ENCODE measurements at regions not wholly inside any gene's neighbourhood (a gene's known extent, or its start where the extent isn't known, plus 50 kb on each side); places are given as distances from the start of the nearest gene placed in this dataset.

DNA sequence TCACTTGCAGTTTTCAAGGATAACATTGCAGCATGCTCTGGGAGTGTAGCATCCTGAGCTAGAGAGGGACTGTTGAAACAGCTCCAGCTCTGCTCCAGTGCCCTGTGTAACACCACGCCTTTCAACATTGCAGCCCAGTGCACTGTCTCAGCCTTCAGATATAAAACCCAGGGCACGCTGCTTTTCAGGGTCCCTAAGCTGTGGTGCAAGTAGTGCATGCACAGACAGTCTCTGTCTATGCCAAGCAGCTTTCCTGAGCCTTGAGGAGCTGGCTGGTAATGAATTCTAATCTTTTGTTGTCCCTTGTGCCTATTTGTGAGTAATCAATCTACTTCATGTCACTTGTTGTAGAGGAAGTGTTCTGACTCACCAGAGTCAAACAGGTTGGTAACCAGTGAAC, 897.0 kb downstream of the ARAP2 start:
- no peak for DNase-seq (ENCODE audit: low spot score)
- Histone ChIP-seq H3K27me3 (replicated peaks; ENCODE audit: insufficient read depth, low read depth, low read length, poor library complexity) (no peaks in the 10 kb centered on the region), H3K36me3 (ENCODE audit: insufficient read depth, low read length, poor library complexity, severe bottlenecking) (no peaks in the 10 kb centered on the region), H3K9me3 (ENCODE audit: low read depth, low read length, poor library complexity, severe bottlenecking) (peaks cover 13% of the 10 kb centered on the region), H3K27ac (ENCODE audit: low read depth, low read length, poor library complexity, severe bottlenecking) (no peak overlapping the region), H3K4me1 (ENCODE audit: insufficient read depth, low read length, poor library complexity, severe bottlenecking) (no peaks in the 10 kb centered on the region), H3K4me3 (ENCODE audit: low read depth, low read length, poor library complexity, severe bottlenecking) (no peak overlapping the region)
- CTCF ChIA-PET, result no interaction called here
- intact Hi-C loops (cut with micrococcal nuclease; ENCODE audit: unreplicated experiment), result no loop called here
- no TSS peak for BruUV-seq (replicated peaks)
- TF ChIP-seq EZH2 (IDR thresholded peaks at IDR 0.05; ENCODE audit: borderline replicate concordance, low read depth, low read length, poor library complexity, severe bottlenecking), result no peak
- TF ChIP-seq, protein P1, sequence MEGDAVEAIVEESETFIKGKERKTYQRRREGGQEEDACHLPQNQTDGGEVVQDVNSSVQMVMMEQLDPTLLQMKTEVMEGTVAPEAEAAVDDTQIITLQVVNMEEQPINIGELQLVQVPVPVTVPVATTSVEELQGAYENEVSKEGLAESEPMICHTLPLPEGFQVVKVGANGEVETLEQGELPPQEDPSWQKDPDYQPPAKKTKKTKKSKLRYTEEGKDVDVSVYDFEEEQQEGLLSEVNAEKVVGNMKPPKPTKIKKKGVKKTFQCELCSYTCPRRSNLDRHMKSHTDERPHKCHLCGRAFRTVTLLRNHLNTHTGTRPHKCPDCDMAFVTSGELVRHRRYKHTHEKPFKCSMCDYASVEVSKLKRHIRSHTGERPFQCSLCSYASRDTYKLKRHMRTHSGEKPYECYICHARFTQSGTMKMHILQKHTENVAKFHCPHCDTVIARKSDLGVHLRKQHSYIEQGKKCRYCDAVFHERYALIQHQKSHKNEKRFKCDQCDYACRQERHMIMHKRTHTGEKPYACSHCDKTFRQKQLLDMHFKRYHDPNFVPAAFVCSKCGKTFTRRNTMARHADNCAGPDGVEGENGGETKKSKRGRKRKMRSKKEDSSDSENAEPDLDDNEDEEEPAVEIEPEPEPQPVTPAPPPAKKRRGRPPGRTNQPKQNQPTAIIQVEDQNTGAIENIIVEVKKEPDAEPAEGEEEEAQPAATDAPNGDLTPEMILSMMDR (conservative IDR thresholded peaks at IDR 0.05; ENCODE audit: low read depth, low read length), result no peak
- POLR2A ChIA-PET (ENCODE audit: low non-redundant PET), result no interaction called here

DNA sequence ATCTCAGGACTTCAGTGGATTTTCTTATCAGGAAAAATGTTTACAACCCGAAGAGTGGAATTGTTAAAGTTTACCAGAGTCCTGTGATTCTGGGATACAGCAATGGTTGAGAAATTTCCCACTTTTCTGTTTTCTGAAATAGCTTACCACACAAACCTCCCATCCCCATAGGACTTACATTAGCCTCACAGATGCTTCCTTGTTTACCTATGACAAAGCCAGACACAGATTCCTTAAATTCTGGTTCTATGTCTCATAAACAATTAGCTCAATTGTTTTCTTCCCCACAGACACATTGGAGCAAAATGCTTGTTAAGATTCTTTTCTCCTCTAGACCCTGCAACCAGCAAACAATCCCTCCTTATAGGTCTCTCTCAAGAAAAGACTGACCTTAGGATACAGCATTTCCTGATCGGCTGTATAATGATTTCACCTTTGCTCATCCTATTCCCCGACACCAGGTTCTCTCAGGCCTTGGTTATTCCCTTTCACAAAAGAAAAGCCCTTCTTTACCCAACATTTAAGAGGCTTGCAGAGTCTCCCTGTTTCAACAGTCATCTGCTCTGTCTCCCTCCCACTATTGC, 886.2 kb downstream of the ARAP2 start:
- Histone ChIP-seq H3K4me3 (ENCODE audit: low read depth, low read length, poor library complexity, severe bottlenecking) (no peak overlapping the region), H3K9me3 (ENCODE audit: low read depth, low read length, poor library complexity, severe bottlenecking) (peaks cover 3% of the 10 kb centered on the region), H3K4me1 (ENCODE audit: insufficient read depth, low read length, poor library complexity, severe bottlenecking) (no peaks in the 10 kb centered on the region), H3K36me3 (ENCODE audit: insufficient read depth, low read length, poor library complexity, severe bottlenecking) (no peaks in the 10 kb centered on the region), H3K27ac (ENCODE audit: low read depth, low read length, poor library complexity, severe bottlenecking) (no peak overlapping the region), H3K27me3 (replicated peaks; ENCODE audit: insufficient read depth, low read depth, low read length, poor library complexity) (no peaks in the 10 kb centered on the region)
- no TSS peak for BruUV-seq (replicated peaks)
- intact Hi-C loops (cut with micrococcal nuclease; ENCODE audit: unreplicated experiment), result no loop called here
- ChIA-PET POLR2A (ENCODE audit: low non-redundant PET) (no interaction called here), CTCF (no interaction called here)
- DNase-seq (ENCODE audit: low spot score), result no peak
- TF ChIP-seq EZH2 (IDR thresholded peaks at IDR 0.05; ENCODE audit: borderline replicate concordance, low read depth, low read length, poor library complexity, severe bottlenecking), result no peak
- TF ChIP-seq, protein P1 (conservative IDR thresholded peaks at IDR 0.05; ENCODE audit: low read depth, low read length), result no peak

DNA sequence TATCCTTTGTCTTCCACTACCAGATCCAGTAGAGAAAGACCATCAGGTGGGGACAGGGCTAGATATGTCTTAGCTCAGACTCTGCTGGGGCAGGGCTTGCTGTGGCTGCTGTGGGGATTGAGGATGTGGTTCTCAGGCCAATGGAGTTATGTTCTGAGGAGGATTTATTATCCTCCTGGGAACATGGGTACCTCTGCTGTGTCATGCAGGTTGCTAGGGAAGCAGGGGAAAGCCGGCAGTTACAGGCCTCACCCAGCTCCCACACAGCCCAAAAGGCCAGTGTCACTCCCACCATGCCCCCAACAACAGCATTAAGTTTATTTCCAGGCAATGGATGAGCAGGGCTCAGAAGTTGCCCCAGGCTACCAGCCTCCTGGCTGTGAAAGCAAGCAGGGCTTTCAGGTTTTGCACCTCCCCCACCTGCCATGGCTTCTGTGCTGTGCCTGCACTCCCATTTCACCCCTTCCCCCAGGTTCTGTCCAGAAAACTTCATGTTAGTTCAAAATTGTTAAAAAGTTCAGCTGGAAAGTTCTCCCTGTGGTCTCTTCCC, 879.9 kb downstream of the ARAP2 start:
- no TSS peak for BruUV-seq (replicated peaks)
- intact Hi-C loops (cut with micrococcal nuclease; ENCODE audit: unreplicated experiment), result no loop called here
- Histone ChIP-seq H3K9me3 (ENCODE audit: low read depth, low read length, poor library complexity, severe bottlenecking) (peaks cover 4% of the 10 kb centered on the region), H3K27ac (ENCODE audit: low read depth, low read length, poor library complexity, severe bottlenecking) (no peak overlapping the region), H3K36me3 (ENCODE audit: insufficient read depth, low read length, poor library complexity, severe bottlenecking) (no peaks in the 10 kb centered on the region), H3K27me3 (replicated peaks; ENCODE audit: insufficient read depth, low read depth, low read length, poor library complexity) (no peaks in the 10 kb centered on the region), H3K4me3 (ENCODE audit: low read depth, low read length, poor library complexity, severe bottlenecking) (no peak overlapping the region), H3K4me1 (ENCODE audit: insufficient read depth, low read length, poor library complexity, severe bottlenecking) (no peaks in the 10 kb centered on the region)
- ChIA-PET CTCF (no interaction called here), POLR2A (ENCODE audit: low non-redundant PET) (no interaction called here)
- no peak for DNase-seq (ENCODE audit: low spot score)
- no peak for TF ChIP-seq EZH2 (IDR thresholded peaks at IDR 0.05; ENCODE audit: borderline replicate concordance, low read depth, low read length, poor library complexity, severe bottlenecking)
- TF ChIP-seq, protein P1 (conservative IDR thresholded peaks at IDR 0.05; ENCODE audit: low read depth, low read length), result no peak
